Limb (tissue), 2 donors: ENCODE measurements at regions not wholly inside any gene's neighbourhood (a gene's known extent, or its start where the extent isn't known, plus 50 kb on each side); places are given as distances from the start of the nearest gene placed in this dataset.
"Not testable (repeated sequence)": the region's sequence is repeated elsewhere in the genome, so short reads cannot be mapped to it uniquely, and the experiment has no call there.

Source experiments
- DNase-seq, 2 donors: peaks; one replicate each; pipeline ENCODE4 v3.0.0-alpha.2; 2016; ENCODE audit errors: extremely low spot score in 2 of 2

- DNase-seq: no peak
These were observed 123.1 kb upstream of the VPREB1 start for GRCh38 chr22:22121445-22121844.

GRCh38 chr22:22120160-22120559, 124.4 kb upstream of the VPREB1 start:
- DNase-seq: no peak

GRCh38 chr22:22118987-22119386, 125.6 kb upstream of the VPREB1 start:
- no peak for DNase-seq

GRCh38 chr22:22117864-22118544, 126.6 kb upstream of the VPREB1 start:
- DNase-seq: not testable (repeated sequence)

- DNase-seq: not testable (repeated sequence)
These were observed 127.4 kb upstream of the VPREB1 start for GRCh38 chr22:22116997-22117770.

GRCh38 chr22:22113701-22114100, 130.9 kb upstream of the VPREB1 start:
- DNase-seq: no peak

GRCh38 chr22:22112533-22113294, 130.1 kb upstream of the TOP3B start:
- no peak for DNase-seq

- no peak for DNase-seq
These were observed 129.4 kb upstream of the TOP3B start for GRCh38 chr22:22111983-22112382.

GRCh38 chr22:22111267-22111751, 128.7 kb upstream of the TOP3B start:
- no peak for DNase-seq

GRCh38 chr22:22110548-22111266, 128.1 kb upstream of the TOP3B start:
- peak in 1 of 2 donors; percentile 45 for DNase-seq

- no peak for DNase-seq
These were observed 127.3 kb upstream of the TOP3B start for GRCh38 chr22:22109693-22110466.

- DNase-seq: no peak
These were observed 124.3 kb upstream of the TOP3B start for GRCh38 chr22:22106855-22107254.

GRCh38 chr22:22105364-22105763, 122.8 kb upstream of the TOP3B start:
- no peak for DNase-seq

- no peak for DNase-seq
These were observed 120.7 kb upstream of the TOP3B start for GRCh38 chr22:22103078-22103875.

- no peak for DNase-seq
These were observed 117.5 kb upstream of the TOP3B start for GRCh38 chr22:22099833-22100812.

- DNase-seq: no peak
These were observed 116.6 kb upstream of the TOP3B start for GRCh38 chr22:22099194-22099486.

- no peak for DNase-seq
These were observed 116.0 kb upstream of the TOP3B start for GRCh38 chr22:22098457-22099193.

GRCh38 chr22:22097727-22098228, 115.2 kb upstream of the TOP3B start:
- DNase-seq: no peak
